Neuronal stem cell (in vitro differentiated cells): ENCODE measurements at regions not wholly inside any gene's neighbourhood (a gene's known extent, or its start where the extent isn't known, plus 50 kb on each side); places are given as distances from the start of the nearest gene placed in this dataset.

ENCODE experiments used
- DNase-seq: peaks from one replicate; pipeline ENCODE4 v3.0.0-alpha.2; 2013; ENCODE audit warnings: low spot score
- H2AFZ ChIP-seq: one replicate; pipeline ENCODE4 v1.6.1; 2013; ENCODE audit warnings: mild to moderate bottlenecking, low read length, inconsistent platforms
- H2AK5ac ChIP-seq: 2 replicates; pipeline ENCODE4 v1.6.1; 2013; ENCODE audit warnings: low read depth, mild to moderate bottlenecking, inconsistent platforms, low read length, moderate library complexity, mixed read lengths
- H2BK120ac ChIP-seq: 2 replicates; pipeline ENCODE4 v1.6.1; 2013; ENCODE audit warnings: low read depth, mild to moderate bottlenecking, inconsistent platforms, low read length, moderate library complexity, mixed read lengths
- H2BK12ac ChIP-seq: one replicate; pipeline ENCODE4 v1.6.1; 2013; ENCODE audit warnings: low read length, inconsistent platforms
- H2BK15ac ChIP-seq: 2 replicates; pipeline ENCODE4 v1.6.1; 2013; ENCODE audit warnings: mild to moderate bottlenecking, low read length, inconsistent platforms, mixed read lengths
- H2BK5ac ChIP-seq: one replicate; pipeline ENCODE4 v1.6.1; 2013; ENCODE audit warnings: inconsistent platforms, mild to moderate bottlenecking, low read length, moderate library complexity
- H3K14ac ChIP-seq: one replicate; pipeline ENCODE4 v1.6.1; 2013; ENCODE audit warnings: low read length, inconsistent platforms
- H3K18ac ChIP-seq: 2 replicates; pipeline ENCODE4 v1.6.1; 2013; ENCODE audit warnings: low read length, inconsistent platforms
- H3K23ac ChIP-seq: 2 replicates; pipeline ENCODE4 v1.6.1; 2013; ENCODE audit warnings: low read depth, mild to moderate bottlenecking, mixed read lengths, low read length, inconsistent platforms; ENCODE audit not compliant: poor library complexity
- H3K27ac ChIP-seq: replicated peaks from 3 replicates; pipeline ENCODE4 v1.5.1; 2013; ENCODE audit warnings: low read length, inconsistent platforms
- H3K27me3 ChIP-seq, 3 experiments: 2 replicates each; pipeline ENCODE4 v1.6.1; 2013; ENCODE audit warnings: low read length in 3 of 3, mild to moderate bottlenecking in 2 of 3, inconsistent platforms in 1 of 3, low read depth in 1 of 3, mixed read lengths in 1 of 3, moderate library complexity in 1 of 3; ENCODE audit not compliant: control insufficient read depth in 3 of 3, insufficient read depth in 3 of 3
- H3K36me3 ChIP-seq, 2 donors: replicated peaks in 1 of 2; 2 replicates each; pipeline ENCODE4 v1.6.1; 2013; ENCODE audit warnings: low read length in 2 of 2; ENCODE audit not compliant: control insufficient read depth in 2 of 2, insufficient read depth in 2 of 2
- H3K4ac ChIP-seq: 2 replicates; pipeline ENCODE4 v1.6.1; 2013; ENCODE audit warnings: inconsistent platforms, mild to moderate bottlenecking, low read length, moderate library complexity
- H3K4me1 ChIP-seq, 2 donors: 1 replicate in 1 of 2; 2 replicates in 1 of 2; pipeline ENCODE4 v1.6.1; 2013; ENCODE audit warnings: low read length in 2 of 2, low read depth in 1 of 2; ENCODE audit not compliant: control insufficient read depth in 2 of 2, insufficient read depth in 1 of 2
- H3K4me2 ChIP-seq: one replicate; pipeline ENCODE4 v1.6.1; 2013; ENCODE audit warnings: mild to moderate bottlenecking, low read length, inconsistent platforms; ENCODE audit not compliant: insufficient read depth, poor library complexity, severe bottlenecking
- H3K4me3 ChIP-seq, 2 donors: 2 replicates each; pipeline ENCODE4 v1.5.1; 2013; ENCODE audit warnings: low read length in 2 of 2, mild to moderate bottlenecking in 2 of 2, inconsistent platforms in 1 of 2, moderate library complexity in 1 of 2
- H3K79me1 ChIP-seq: one replicate; pipeline ENCODE4 v1.6.1; 2013; ENCODE audit warnings: low read depth, mild to moderate bottlenecking, inconsistent platforms, low read length, moderate library complexity
- H3K9ac ChIP-seq: one replicate; pipeline ENCODE4 v1.6.1; 2013; ENCODE audit warnings: mild to moderate bottlenecking, low read depth, low read length, inconsistent platforms; ENCODE audit not compliant: poor library complexity
- H3K9me3 ChIP-seq, 2 donors: replicated peaks in 1 of 2; 2 replicates each; pipeline versions ENCODE3 to v1.6.1; 2013; ENCODE audit warnings: low read length in 2 of 2, mild to moderate bottlenecking in 2 of 2, inconsistent platforms in 1 of 2, low read depth in 1 of 2, mixed read lengths in 1 of 2, moderate library complexity in 1 of 2; ENCODE audit not compliant: control insufficient read depth in 2 of 2, insufficient read depth in 1 of 2
- H4K8ac ChIP-seq: one replicate; pipeline ENCODE4 v1.6.1; 2013; ENCODE audit warnings: low read depth, mild to moderate bottlenecking, inconsistent platforms, low read length, moderate library complexity
- H4K91ac ChIP-seq: one replicate; pipeline ENCODE4 v1.6.1; 2013; ENCODE audit warnings: low read length, low read depth, mild to moderate bottlenecking, inconsistent platforms; ENCODE audit not compliant: poor library complexity
- WGBS, 2 donors: extraction: QIAGEN DNeasy Blood & Tissue Kit; methylation state at CpG; one replicate each; pipeline ENCODE4 v1.1.7; 2013; ENCODE audit warnings: missing lambda C conversion rate in 2 of 2, mixed read lengths in 1 of 2; ENCODE audit not compliant: insufficient read length in 2 of 2, insufficient replicate concordance in 1 of 2; ENCODE audit errors: extremely low coverage in 2 of 2; 5-methylcytosine and 5-hydroxymethylcytosine counted together

GRCh38 chr3:188972310-188972709, 199.5 kb upstream of the TPRG1 start:
- H4K91ac ChIP-seq, result no peak overlapping the region
- no peak overlapping the region for H3K4me2 ChIP-seq
- DNase-seq, result no peak
- H3K36me3 ChIP-seq, result no peaks in the 10 kb centered on the region
- no peak overlapping the region for H3K23ac ChIP-seq
- H3K14ac ChIP-seq, result no peak overlapping the region
- H2BK12ac ChIP-seq, result no peak overlapping the region
- H2BK15ac ChIP-seq, result no peak overlapping the region
- no peak overlapping the region for H3K27ac ChIP-seq
- peaks cover 0 to 3% of the 10 kb centered on the region in 2 donors for H3K4me1 ChIP-seq
- H3K9ac ChIP-seq, result no peak overlapping the region
- no peak overlapping the region for H2BK5ac ChIP-seq
- WGBS, 2 donors, result no CpG with 5 or more reads among the region's 4 CpGs
- H2BK120ac ChIP-seq, result no peak overlapping the region
- no peaks in the 10 kb centered on the region for H3K27me3 ChIP-seq
- no peak overlapping the region for H4K8ac ChIP-seq
- H3K18ac ChIP-seq, result peak overlapping the region; percentile 39
- H2AK5ac ChIP-seq, result no peak overlapping the region
- peaks cover 0 to 2% of the 10 kb centered on the region in 2 donors for H3K9me3 ChIP-seq
- no peak overlapping the region for H2AFZ ChIP-seq
- H3K4ac ChIP-seq, result no peak overlapping the region
- no peaks in the 10 kb centered on the region for H3K79me1 ChIP-seq
- H3K4me3 ChIP-seq, result no peak overlapping the region

- Histone ChIP-seq H3K14ac (no peak overlapping the region), H3K27me3 (no peaks in the 10 kb centered on the region), H3K4me1 (peaks cover 0 to 7% of the 10 kb centered on the region in 2 donors), H3K9me3 (peaks cover 0 to 2% of the 10 kb centered on the region in 2 donors), H2BK15ac (no peak overlapping the region), H3K79me1 (no peaks in the 10 kb centered on the region), H3K4ac (no peak overlapping the region), H3K27ac (no peak overlapping the region), H3K23ac (no peak overlapping the region), H3K9ac (no peak overlapping the region), H3K36me3 (no peaks in the 10 kb centered on the region), H3K4me2 (no peak overlapping the region), H2BK5ac (no peak overlapping the region), H2BK12ac (no peak overlapping the region), H4K91ac (no peak overlapping the region), H3K4me3 (no peak overlapping the region), H3K18ac (no peak overlapping the region), H4K8ac (no peak overlapping the region), H2AK5ac (no peak overlapping the region), H2AFZ (no peak overlapping the region), H2BK120ac (no peak overlapping the region)
- DNase-seq, result no peak
- no CpG with 5 or more reads among the region's 10 CpGs for WGBS, 2 donors
Measured at GRCh38 chr3:188974856-188975599, 196.7 kb upstream of the TPRG1 start.

- H4K8ac ChIP-seq, result no peak overlapping the region
- no peak overlapping the region for H2BK120ac ChIP-seq
- H3K23ac ChIP-seq, result no peak overlapping the region
- H2BK12ac ChIP-seq, result no peak overlapping the region
- H3K79me1 ChIP-seq, result no peaks in the 10 kb centered on the region
- no peak overlapping the region for H4K91ac ChIP-seq
- H3K27ac ChIP-seq, result no peak overlapping the region
- no peak overlapping the region for H3K18ac ChIP-seq
- no peak overlapping the region for H2AK5ac ChIP-seq
- no peak overlapping the region for H3K4me3 ChIP-seq
- peaks cover 0 to 2% of the 10 kb centered on the region in 2 donors for H3K9me3 ChIP-seq
- H3K14ac ChIP-seq, result no peak overlapping the region
- H3K9ac ChIP-seq, result no peak overlapping the region
- DNase-seq, result no peak
- H2AFZ ChIP-seq, result no peak overlapping the region
- H3K4me1 ChIP-seq, result peaks cover 0 to 7% of the 10 kb centered on the region in 2 donors
- H2BK5ac ChIP-seq, result no peak overlapping the region
- H2BK15ac ChIP-seq, result no peak overlapping the region
- no peak overlapping the region for H3K4ac ChIP-seq
- no peak overlapping the region for H3K4me2 ChIP-seq
- H3K27me3 ChIP-seq, result no peaks in the 10 kb centered on the region
- no peaks in the 10 kb centered on the region for H3K36me3 ChIP-seq
- WGBS, 2 donors, result no CpG with 5 or more reads among the region's 12 CpGs
Measured at GRCh38 chr3:188975600-188976314, 196.0 kb upstream of the TPRG1 start.

GRCh38 chr3:188976407-188976806, 195.4 kb upstream of the TPRG1 start:
- peaks cover 0 to 7% of the 10 kb centered on the region in 2 donors for H3K4me1 ChIP-seq
- H2BK120ac ChIP-seq, result no peak overlapping the region
- H3K14ac ChIP-seq, result no peak overlapping the region
- no peak overlapping the region for H4K91ac ChIP-seq
- H3K9me3 ChIP-seq, result peaks cover 0 to 2% of the 10 kb centered on the region in 2 donors
- no peak overlapping the region for H3K4ac ChIP-seq
- no CpG with 5 or more reads among the region's 4 CpGs for WGBS, 2 donors
- H2AK5ac ChIP-seq, result no peak overlapping the region
- H3K23ac ChIP-seq, result no peak overlapping the region
- H3K27me3 ChIP-seq, result no peaks in the 10 kb centered on the region
- no peak overlapping the region for H3K27ac ChIP-seq
- no peaks in the 10 kb centered on the region for H3K79me1 ChIP-seq
- DNase-seq, result no peak
- H3K9ac ChIP-seq, result no peak overlapping the region
- no peaks in the 10 kb centered on the region for H3K36me3 ChIP-seq
- no peak overlapping the region for H2BK5ac ChIP-seq
- H2BK12ac ChIP-seq, result no peak overlapping the region
- no peak overlapping the region for H3K4me2 ChIP-seq
- H2BK15ac ChIP-seq, result no peak overlapping the region
- no peak overlapping the region for H3K4me3 ChIP-seq
- H2AFZ ChIP-seq, result no peak overlapping the region
- H4K8ac ChIP-seq, result no peak overlapping the region
- no peak overlapping the region for H3K18ac ChIP-seq
